GM21825 (cell line): ENCODE measurements at regions not wholly inside any gene's neighbourhood (a gene's known extent, or its start where the extent isn't known, plus 50 kb on each side); places are given as distances from the start of the nearest gene placed in this dataset.
"Not testable (repeated sequence)": the region's sequence is repeated elsewhere in the genome, so short reads cannot be mapped to it uniquely, and the experiment has no call there.

Experiments
- ATAC-seq: cut with Tn5 transposase; IDR thresholded peaks from one replicate; pipeline ENCODE4 v1.9.1; 2021; ENCODE audit warnings: mild to moderate bottlenecking, moderate library complexity; ENCODE audit not compliant: unreplicated experiment

- no peak for ATAC-seq
These were observed 96.3 kb upstream of the THUMPD2 start for GRCh38 chr2:39875182-39875913.

GRCh38 chr2:39874236-39874635 is 95.2 kb upstream of the THUMPD2 start:
- ATAC-seq: no peak

DNA sequence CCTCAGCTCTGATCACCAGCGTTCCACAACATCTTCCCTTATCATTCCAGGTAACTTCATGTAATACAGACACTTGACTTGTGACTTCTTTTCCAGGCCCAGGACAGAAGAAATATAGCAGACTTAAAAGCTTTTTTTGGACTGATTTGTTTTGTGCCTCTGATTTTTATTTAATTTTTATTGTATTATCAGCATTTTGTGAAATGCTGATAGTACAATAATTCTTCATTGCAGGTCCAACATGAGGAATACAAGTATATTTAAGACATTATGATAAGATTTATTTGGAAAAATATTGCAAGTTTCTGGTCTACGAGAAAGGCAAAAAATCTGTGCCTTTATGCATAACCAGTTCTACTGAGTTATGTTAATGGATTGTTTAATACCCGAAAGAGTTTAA is 94.5 kb upstream of the THUMPD2 start:
- no peak for ATAC-seq

DNA sequence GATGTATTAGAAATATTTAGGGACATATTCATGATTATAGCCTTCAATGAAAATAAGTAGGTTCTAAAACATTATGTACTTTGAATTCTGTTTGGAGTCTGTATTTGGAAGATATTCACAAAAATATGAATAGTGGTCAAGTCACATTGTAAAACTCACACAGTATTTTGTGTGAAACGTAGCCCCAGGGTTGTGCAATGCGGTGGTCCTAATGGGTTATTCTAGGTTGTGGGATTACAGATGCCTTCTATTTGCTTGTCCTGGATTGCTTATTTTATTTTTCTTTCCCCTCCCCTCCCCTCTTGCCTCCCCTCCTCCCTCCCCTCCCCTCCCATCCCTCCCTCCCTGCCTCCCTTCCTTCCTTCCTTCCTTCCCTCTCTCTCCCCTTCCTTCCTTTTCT is 93.7 kb upstream of the THUMPD2 start:
- ATAC-seq: no peak

GRCh38 chr2:39871291-39871761 is 92.3 kb upstream of the THUMPD2 start:
- no peak for ATAC-seq

GRCh38 chr2:39870871-39871270 is 91.8 kb upstream of the THUMPD2 start:
- no peak for ATAC-seq

- no peak for ATAC-seq
These were observed 88.2 kb upstream of the THUMPD2 start for GRCh38 chr2:39867268-39867667.

GRCh38 chr2:39865751-39866150 is 86.7 kb upstream of the THUMPD2 start:
- no peak for ATAC-seq

- ATAC-seq: not testable (repeated sequence)
These were observed 84.6 kb upstream of the THUMPD2 start for GRCh38 chr2:39863672-39864071.

DNA sequence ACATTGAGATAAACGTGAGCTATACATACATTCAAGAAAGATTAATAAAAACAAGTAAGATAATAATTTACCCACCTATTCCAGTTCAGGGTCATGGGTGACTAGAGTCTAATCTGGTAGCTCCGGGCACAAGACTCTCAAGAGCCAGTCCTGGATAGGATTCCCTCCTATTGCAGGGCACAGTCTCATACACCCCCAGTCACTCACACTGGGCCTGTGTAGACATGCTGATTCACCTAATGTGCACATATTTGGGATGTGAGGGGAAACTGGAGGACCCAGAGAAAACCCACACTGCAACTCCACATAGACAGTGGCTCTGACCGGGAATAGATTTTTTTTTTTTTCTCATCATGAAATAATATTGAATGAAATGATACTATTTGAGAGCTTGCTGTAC is 81.5 kb upstream of the THUMPD2 start:
- no peak for ATAC-seq

- ATAC-seq: no peak
These were observed 79.6 kb upstream of the THUMPD2 start for GRCh38 chr2:39858677-39859076.

GRCh38 chr2:39855856-39856255 is 76.8 kb upstream of the THUMPD2 start:
- ATAC-seq: no peak

GRCh38 chr2:39854771-39855170 is 75.7 kb upstream of the THUMPD2 start:
- no peak for ATAC-seq

- ATAC-seq: no peak
These were observed 73.8 kb upstream of the THUMPD2 start for GRCh38 chr2:39852831-39853230.

DNA sequence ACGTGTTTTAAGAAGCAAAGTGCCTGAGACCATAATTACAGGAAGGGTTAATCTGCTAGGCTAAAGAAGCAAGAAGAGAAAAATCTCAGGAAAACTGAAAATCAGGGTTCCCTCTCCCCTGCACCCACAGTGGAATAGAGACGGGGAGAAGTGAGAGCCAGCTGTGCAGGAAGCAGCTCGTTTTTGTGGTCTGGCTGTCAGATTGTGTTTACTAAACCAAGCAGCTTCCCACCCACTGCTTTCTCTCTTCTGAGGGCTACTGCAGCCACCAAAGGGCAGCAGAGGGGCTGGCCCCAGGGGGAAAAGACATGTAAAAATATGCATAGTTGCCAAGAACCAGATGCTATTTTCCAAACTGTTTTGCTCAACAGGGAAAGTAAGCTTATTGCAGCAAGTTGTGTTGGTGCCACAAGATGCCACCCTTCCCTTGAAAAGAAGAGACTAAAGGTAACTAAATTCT is 72.6 kb upstream of the THUMPD2 start:
- peak; percentile 83 for ATAC-seq

DNA sequence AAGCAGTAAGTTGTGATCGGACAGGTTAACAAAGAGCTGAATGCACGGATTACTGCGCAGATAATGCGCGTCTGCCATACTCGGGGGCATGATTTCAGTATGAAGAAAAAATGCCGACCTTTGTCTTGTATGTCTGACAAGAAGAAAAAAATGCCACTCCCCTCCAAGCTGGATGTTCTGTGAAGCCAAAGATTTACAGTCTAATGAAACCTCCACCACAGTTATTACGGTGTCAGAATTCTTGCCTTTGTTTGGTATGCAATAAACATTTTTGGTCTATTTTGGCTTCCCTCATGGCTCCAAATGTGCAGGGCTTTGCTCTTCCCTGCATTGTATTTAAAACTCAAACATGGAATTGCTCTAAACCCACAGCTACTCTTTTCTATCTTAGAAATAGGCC is 72.2 kb upstream of the THUMPD2 start:
- no peak for ATAC-seq

GRCh38 chr2:39849982-39850526 is 71.0 kb upstream of the THUMPD2 start:
- no peak for ATAC-seq

- no peak for ATAC-seq
These were observed 70.0 kb upstream of the THUMPD2 start for GRCh38 chr2:39849064-39849463.

DNA sequence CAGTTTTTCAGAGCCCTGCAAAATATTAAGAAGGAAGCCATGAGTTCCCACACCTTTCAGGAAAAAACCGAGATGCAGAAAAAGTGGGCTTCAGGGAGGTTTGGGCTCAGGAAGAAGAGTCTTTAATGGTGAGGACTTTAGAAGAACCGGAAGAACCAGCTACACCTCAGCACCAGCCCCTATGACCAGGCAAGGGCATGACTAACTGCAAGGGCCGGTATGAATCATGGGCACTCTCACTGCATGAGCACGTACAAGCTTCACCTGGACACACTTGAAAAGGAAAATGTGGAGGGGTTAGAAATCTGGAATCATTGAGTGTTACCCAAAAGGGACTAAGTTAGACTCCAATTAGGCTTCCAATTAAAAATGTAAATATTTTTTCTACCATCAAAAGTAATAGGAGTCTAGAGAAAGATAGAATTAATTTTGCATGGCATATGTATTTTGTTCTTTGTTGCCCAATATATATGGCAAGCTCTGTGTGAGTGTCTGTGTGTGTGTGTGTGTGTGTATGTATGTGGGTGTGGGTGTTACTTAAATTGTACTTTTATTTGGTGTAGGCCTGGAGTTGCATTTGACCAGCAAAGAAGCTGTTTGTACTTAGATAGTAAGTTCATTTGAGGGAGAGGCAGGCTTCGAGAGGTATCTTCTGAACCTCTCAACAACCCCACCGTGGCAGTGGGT is 66.5 kb upstream of the THUMPD2 start:
- no peak for ATAC-seq

DNA sequence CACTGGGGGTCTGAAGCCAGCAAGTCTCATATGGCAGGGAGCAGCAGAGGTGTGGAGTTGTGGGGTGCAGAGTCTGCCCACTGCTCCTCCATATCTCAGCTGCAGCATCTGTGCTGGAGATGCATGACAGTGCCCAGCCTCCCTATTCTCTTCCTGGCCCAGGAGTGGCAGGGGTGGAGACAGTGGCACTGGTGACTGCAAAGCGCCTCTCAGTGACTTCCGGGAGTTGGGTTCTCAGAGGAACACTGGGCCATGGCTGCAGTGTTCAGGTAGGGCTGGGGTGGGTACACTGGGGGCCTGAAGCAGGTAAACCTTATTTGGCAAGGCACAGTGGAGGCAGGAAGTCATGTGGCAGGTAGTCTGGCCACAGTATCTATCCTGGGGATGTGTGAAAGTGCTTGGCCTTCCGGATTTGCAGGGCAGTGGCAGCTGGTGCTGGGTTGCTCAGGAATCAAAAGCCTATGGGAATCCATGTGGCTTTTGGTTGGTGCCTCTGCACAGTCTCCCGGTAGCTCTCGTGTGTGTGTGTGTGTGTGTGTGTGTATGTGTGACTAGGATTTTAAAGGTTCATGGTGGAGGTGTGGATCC is 60.3 kb upstream of the THUMPD2 start:
- ATAC-seq: no peak

GRCh38 chr2:39838589-39838988 is 59.5 kb upstream of the THUMPD2 start:
- ATAC-seq: no peak
